NT2/D1 (cell line): ENCODE measurements at regions not wholly inside any gene's neighbourhood (a gene's known extent, or its start where the extent isn't known, plus 50 kb on each side); places are given as distances from the start of the nearest gene placed in this dataset.

Experiments
- DNase-seq: peaks from one replicate; pipeline ENCODE4 v3.0.0-alpha.2; 2011; ENCODE audit warnings: low read depth, low spot score
- H3K27me3 ChIP-seq: 2 replicates; pipeline ENCODE4 v1.6.0; 2011; ENCODE audit warnings: mild to moderate bottlenecking; ENCODE audit not compliant: insufficient read length, insufficient read depth
- H3K36me3 ChIP-seq: 2 replicates; pipeline ENCODE4 v1.6.1; 2011; ENCODE audit warnings: mild to moderate bottlenecking, low read length, mixed read lengths; ENCODE audit not compliant: insufficient read depth, insufficient read length
- H3K4me1 ChIP-seq: 2 replicates; pipeline ENCODE4 v1.5.1; 2011; ENCODE audit not compliant: insufficient read depth, insufficient read length
- H3K4me3 ChIP-seq: 2 replicates; pipeline ENCODE4 v1.5.1; 2011; ENCODE audit warnings: low read depth; ENCODE audit not compliant: insufficient read length
- H3K9ac ChIP-seq: 2 replicates; pipeline ENCODE4 v1.6.0; 2011; ENCODE audit warnings: low read depth; ENCODE audit not compliant: insufficient read length
- H3K9me3 ChIP-seq: 2 replicates; pipeline ENCODE4 v1.5.1; 2011; ENCODE audit warnings: mild to moderate bottlenecking, low read length; ENCODE audit not compliant: insufficient read depth
- SUZ12 ChIP-seq: IDR thresholded peaks from 2 replicates; pipeline ENCODE4 v1.6.1; 2011; ENCODE audit not compliant: insufficient read length, insufficient read depth; ENCODE audit errors: extremely low read depth
- YY1 ChIP-seq: IDR thresholded peaks from 2 replicates; pipeline ENCODE4 v1.6.1; 2011; ENCODE audit not compliant: insufficient read length, insufficient read depth
- ZNF274 ChIP-seq: IDR thresholded peaks from 2 replicates; pipeline ENCODE4 v1.6.1; 2011; ENCODE audit warnings: mild to moderate bottlenecking, low read depth, low read length

- no peak for TF ChIP-seq ZNF274
- TF ChIP-seq YY1: no peak
- TF ChIP-seq SUZ12: no peak
- Histone ChIP-seq H3K4me1 (peaks cover 3% of the 10 kb centered on the region), H3K27me3 (no peaks in the 10 kb centered on the region)
These were observed 231.0 kb upstream of the KAZN start for GRCh38 chr1:14367451-14367850.

GRCh38 chr1:14369526-14370213, 228.8 kb upstream of the KAZN start:
- Histone ChIP-seq H3K36me3 (no peaks in the 10 kb centered on the region), H3K4me1 (peaks cover 3% of the 10 kb centered on the region), H3K9ac (no peak overlapping the region), H3K9me3 (no peaks in the 10 kb centered on the region), H3K27me3 (no peaks in the 10 kb centered on the region), H3K4me3 (no peak overlapping the region)
- no peak for DNase-seq
- TF ChIP-seq ZNF274: no peak
- TF ChIP-seq YY1: no peak
- TF ChIP-seq SUZ12: no peak

More at GRCh38 chr1:14367451-14367850, 231.0 kb upstream of the KAZN start:
- H3K9ac ChIP-seq: no peak overlapping the region
- DNase-seq: no peak
- H3K36me3 ChIP-seq: no peaks in the 10 kb centered on the region
- H3K9me3 ChIP-seq: no peaks in the 10 kb centered on the region
- H3K4me3 ChIP-seq: no peak overlapping the region

GRCh38 chr1:14371771-14372497, 226.6 kb upstream of the KAZN start:
- no peak overlapping the region for H3K4me3 ChIP-seq

DNA sequence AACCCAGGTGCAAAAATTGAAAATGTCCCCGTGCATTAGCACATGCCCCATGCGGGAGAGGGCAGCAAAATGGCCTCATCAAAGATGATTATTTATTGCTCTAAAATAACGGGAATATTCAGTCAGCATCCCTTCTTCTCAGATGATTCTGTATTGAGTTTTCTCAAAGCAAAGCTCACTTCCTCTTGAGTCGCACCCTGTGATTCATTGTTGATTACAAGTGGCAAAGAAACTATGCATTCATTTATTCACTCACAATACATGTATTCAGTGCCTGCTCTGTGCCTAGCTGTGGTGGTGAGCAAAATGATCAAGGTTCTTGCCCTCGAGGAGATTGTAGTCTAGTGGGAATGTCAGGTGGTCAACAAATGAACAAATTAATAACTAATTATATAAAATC, 226.0 kb upstream of the KAZN start:
- Histone ChIP-seq H3K27me3 (no peaks in the 10 kb centered on the region), H3K9me3 (no peaks in the 10 kb centered on the region), H3K9ac (no peak overlapping the region), H3K36me3 (no peaks in the 10 kb centered on the region), H3K4me1 (no peaks in the 10 kb centered on the region), H3K4me3 (no peak overlapping the region)
- DNase-seq: no peak
- TF ChIP-seq YY1 (no peak), ZNF274 (no peak), SUZ12 (no peak)

More at GRCh38 chr1:14371771-14372497, 226.6 kb upstream of the KAZN start:
- TF ChIP-seq ZNF274 (no peak), SUZ12 (no peak), YY1 (no peak)
- no peak for DNase-seq
- Histone ChIP-seq H3K4me1 (no peaks in the 10 kb centered on the region), H3K9me3 (no peaks in the 10 kb centered on the region), H3K9ac (no peak overlapping the region), H3K27me3 (no peaks in the 10 kb centered on the region), H3K36me3 (no peaks in the 10 kb centered on the region)

GRCh38 chr1:14373081-14373758, 225.3 kb upstream of the KAZN start:
- H3K36me3 ChIP-seq: no peaks in the 10 kb centered on the region
- H3K27me3 ChIP-seq: no peaks in the 10 kb centered on the region
- no peak for TF ChIP-seq YY1
- no peak for TF ChIP-seq ZNF274
- TF ChIP-seq SUZ12: no peak

DNA sequence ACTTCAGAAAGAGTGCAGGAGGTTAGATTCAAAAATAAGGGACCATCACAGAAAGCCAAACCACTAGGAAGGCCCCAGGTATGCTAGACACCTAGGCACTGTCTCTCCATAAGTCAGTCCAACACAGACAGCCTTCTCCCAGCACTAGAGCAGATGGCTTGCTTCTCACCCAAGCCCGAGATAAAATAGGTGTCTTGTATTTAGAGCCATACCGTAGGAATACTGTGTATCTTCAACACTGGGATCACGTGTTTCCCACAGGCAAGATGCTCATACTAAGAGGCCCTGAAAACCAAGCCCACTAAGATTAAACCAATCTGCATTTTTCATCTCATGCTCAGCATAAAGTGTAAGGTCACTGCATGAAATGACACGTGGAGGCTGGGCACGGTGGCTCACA, 223.3 kb upstream of the KAZN start:
- Histone ChIP-seq H3K9ac (no peak overlapping the region), H3K36me3 (no peaks in the 10 kb centered on the region)
- TF ChIP-seq ZNF274: no peak
- TF ChIP-seq YY1: no peak
- no peak for TF ChIP-seq SUZ12

More at GRCh38 chr1:14373081-14373758, 225.3 kb upstream of the KAZN start:
- Histone ChIP-seq H3K4me3 (no peak overlapping the region), H3K9me3 (no peaks in the 10 kb centered on the region), H3K9ac (no peak overlapping the region), H3K4me1 (no peaks in the 10 kb centered on the region)
- no peak for DNase-seq

GRCh38 chr1:14377386-14377785, 221.1 kb upstream of the KAZN start:
- no peaks in the 10 kb centered on the region for H3K36me3 ChIP-seq
- no peak for DNase-seq

More for the DNA sequence above, 223.3 kb upstream of the KAZN start:
- Histone ChIP-seq H3K27me3 (no peaks in the 10 kb centered on the region), H3K4me1 (no peaks in the 10 kb centered on the region), H3K4me3 (no peak overlapping the region), H3K9me3 (no peaks in the 10 kb centered on the region)
- no peak for DNase-seq

More at GRCh38 chr1:14377386-14377785, 221.1 kb upstream of the KAZN start:
- no peaks in the 10 kb centered on the region for H3K4me1 ChIP-seq
- H3K4me3 ChIP-seq: no peak overlapping the region
- no peaks in the 10 kb centered on the region for H3K27me3 ChIP-seq
- no peak overlapping the region for H3K9ac ChIP-seq
- H3K9me3 ChIP-seq: no peaks in the 10 kb centered on the region
- no peak for TF ChIP-seq YY1
- TF ChIP-seq ZNF274: no peak
- no peak for TF ChIP-seq SUZ12
